ENCODE measurements at regions not wholly inside any gene's neighbourhood (a gene's known extent, or its start where the extent isn't known, plus 50 kb on each side); places are given as distances from the start of the nearest gene placed in this dataset.
"Not testable (repeated sequence)": the region's sequence is repeated elsewhere in the genome, so short reads cannot be mapped to it uniquely, and the experiment has no call there.

DNA sequence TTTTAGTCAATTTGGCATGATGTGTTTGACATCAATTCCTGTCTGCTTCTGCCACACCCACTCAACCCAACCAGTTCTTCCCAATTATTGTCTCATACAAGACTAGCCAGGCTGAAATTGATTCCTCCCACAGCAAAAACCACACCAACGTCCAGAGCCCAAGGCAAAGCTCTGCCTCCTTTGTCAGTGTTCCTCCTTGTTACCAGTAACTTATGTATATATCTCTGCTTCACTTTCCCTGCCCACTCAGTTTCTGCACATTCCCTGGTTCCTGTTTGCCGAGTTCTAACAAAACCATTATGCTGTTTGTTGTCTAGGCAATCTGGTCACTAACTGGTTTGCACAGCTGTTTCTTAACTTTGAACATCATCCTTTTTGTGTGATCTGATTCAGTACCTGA lies 547.9 kb upstream of the PTCHD4 start:
- Histone ChIP-seq H3K4me2 (ENCODE audit: insufficient read depth, low read length) (no peak overlapping the region), H3K9me3 (ENCODE audit: low read depth, low read length) (no peaks in the 10 kb centered on the region), H2AFZ (ENCODE audit: low read length) (peak overlapping the region; percentile 30), H3K36me3 (ENCODE audit: insufficient read depth, low read length) (no peaks in the 10 kb centered on the region), H4K20me1 (ENCODE audit: insufficient read depth, low read length) (no peaks in the 10 kb centered on the region), H3K4me1 (ENCODE audit: insufficient read depth, low read length) (no peaks in the 10 kb centered on the region), H3K27me3 (ENCODE audit: insufficient read depth, low read length) (no peaks in the 10 kb centered on the region), H3K27ac (ENCODE audit: low read depth, low read length) (no peak overlapping the region), H3K4me3 (ENCODE audit: insufficient read depth, low read length) (no peak overlapping the region), H3K79me2 (ENCODE audit: insufficient read depth, low read length) (no peaks in the 10 kb centered on the region)
- DNase-seq (ENCODE audit: insufficient read length, low spot score, missing footprints): no peak
- TF ChIP-seq, protein P1, sequence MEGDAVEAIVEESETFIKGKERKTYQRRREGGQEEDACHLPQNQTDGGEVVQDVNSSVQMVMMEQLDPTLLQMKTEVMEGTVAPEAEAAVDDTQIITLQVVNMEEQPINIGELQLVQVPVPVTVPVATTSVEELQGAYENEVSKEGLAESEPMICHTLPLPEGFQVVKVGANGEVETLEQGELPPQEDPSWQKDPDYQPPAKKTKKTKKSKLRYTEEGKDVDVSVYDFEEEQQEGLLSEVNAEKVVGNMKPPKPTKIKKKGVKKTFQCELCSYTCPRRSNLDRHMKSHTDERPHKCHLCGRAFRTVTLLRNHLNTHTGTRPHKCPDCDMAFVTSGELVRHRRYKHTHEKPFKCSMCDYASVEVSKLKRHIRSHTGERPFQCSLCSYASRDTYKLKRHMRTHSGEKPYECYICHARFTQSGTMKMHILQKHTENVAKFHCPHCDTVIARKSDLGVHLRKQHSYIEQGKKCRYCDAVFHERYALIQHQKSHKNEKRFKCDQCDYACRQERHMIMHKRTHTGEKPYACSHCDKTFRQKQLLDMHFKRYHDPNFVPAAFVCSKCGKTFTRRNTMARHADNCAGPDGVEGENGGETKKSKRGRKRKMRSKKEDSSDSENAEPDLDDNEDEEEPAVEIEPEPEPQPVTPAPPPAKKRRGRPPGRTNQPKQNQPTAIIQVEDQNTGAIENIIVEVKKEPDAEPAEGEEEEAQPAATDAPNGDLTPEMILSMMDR (IDR thresholded peaks at IDR 0.05; ENCODE audit: extremely low read depth, low read depth, low read length): no peak

DNA sequence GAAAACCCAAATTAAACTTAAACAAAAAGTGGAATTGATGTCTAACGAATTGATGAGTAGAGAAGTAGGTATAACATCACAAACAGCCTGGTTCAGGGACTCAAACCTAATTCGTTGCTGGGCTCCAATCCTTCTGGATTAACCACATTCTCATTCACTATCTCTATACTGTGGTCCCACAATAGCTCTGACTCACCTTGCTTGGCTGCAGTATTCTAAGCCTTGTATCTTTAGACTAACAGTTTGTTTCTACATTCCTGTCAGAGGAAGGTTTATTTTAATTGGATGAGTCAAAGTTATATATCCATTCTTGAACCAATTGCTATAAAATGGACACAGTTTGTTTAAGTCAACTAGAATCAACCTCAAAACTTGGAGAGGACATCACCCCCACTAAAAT lies 530.5 kb upstream of the PTCHD4 start:
- Histone ChIP-seq H3K4me1 (ENCODE audit: insufficient read depth, low read length) (no peaks in the 10 kb centered on the region), H2AFZ (ENCODE audit: low read length) (no peak overlapping the region), H3K79me2 (ENCODE audit: insufficient read depth, low read length) (no peaks in the 10 kb centered on the region), H3K27ac (ENCODE audit: low read depth, low read length) (no peak overlapping the region), H4K20me1 (ENCODE audit: insufficient read depth, low read length) (no peaks in the 10 kb centered on the region), H3K27me3 (ENCODE audit: insufficient read depth, low read length) (no peaks in the 10 kb centered on the region), H3K36me3 (ENCODE audit: insufficient read depth, low read length) (no peaks in the 10 kb centered on the region), H3K9me3 (ENCODE audit: low read depth, low read length) (no peaks in the 10 kb centered on the region), H3K4me3 (ENCODE audit: insufficient read depth, low read length) (no peak overlapping the region), H3K4me2 (ENCODE audit: insufficient read depth, low read length) (no peak overlapping the region)
- TF ChIP-seq, protein P1 (IDR thresholded peaks at IDR 0.05; ENCODE audit: extremely low read depth, low read depth, low read length): no peak
- DNase-seq (ENCODE audit: insufficient read length, low spot score, missing footprints): no peak

DNA sequence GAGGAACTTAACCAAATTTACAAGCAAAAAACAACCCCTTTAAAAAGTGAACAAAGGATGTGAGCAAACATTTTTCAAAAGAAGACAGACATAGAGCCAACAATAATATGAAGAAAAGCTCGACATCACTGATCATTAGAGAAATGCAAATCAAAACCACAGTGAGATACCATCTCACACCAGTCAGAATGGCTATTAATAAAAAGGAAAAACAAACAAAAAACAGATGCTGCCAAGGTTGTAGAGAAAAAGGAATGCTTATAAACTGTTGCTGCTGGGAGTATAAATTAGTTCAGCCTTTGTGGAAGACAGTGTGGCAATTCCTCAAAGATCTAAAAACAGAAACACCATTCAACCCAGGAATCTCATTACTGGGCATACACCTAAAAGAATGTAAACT lies 527.8 kb upstream of the PTCHD4 start:
- H3K36me3 ChIP-seq (ENCODE audit: insufficient read depth, low read length); H3K4me1 ChIP-seq (ENCODE audit: insufficient read depth, low read length); H3K79me2 ChIP-seq (ENCODE audit: insufficient read depth, low read length); H4K20me1 ChIP-seq (ENCODE audit: insufficient read depth, low read length); H3K27me3 ChIP-seq (ENCODE audit: insufficient read depth, low read length); H3K27ac ChIP-seq (ENCODE audit: low read depth, low read length); H3K4me3 ChIP-seq (ENCODE audit: insufficient read depth, low read length); DNase-seq (ENCODE audit: insufficient read length, low spot score, missing footprints); H3K9me3 ChIP-seq (ENCODE audit: low read depth, low read length); H3K4me2 ChIP-seq (ENCODE audit: insufficient read depth, low read length): not testable (repeated sequence)
- peak overlapping the region; percentile 15 for H2AFZ ChIP-seq (ENCODE audit: low read length)

DNA sequence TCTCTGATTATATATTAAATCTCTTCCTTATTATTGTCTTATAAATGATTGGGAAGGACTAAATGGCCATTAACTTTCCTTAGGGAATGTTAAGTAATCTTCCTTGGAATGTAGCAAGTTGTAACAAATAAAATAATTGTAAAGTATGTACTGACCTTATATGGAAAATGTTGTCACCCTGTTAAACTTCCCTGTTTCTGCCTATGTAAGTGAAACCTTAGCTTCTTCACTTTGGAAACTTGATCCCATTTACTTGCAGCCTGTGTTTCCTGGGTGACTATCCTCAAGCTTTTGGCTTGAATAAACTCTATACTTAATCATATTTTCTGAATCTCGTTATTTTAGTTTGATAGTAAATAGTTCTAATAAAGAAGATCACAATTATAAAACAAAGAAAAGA lies 519.5 kb upstream of the PTCHD4 start:
- H2AFZ ChIP-seq (ENCODE audit: low read length): no peak overlapping the region
- H3K9me3 ChIP-seq (ENCODE audit: low read depth, low read length): no peaks in the 10 kb centered on the region
- no peaks in the 10 kb centered on the region for H4K20me1 ChIP-seq (ENCODE audit: insufficient read depth, low read length)
- no peaks in the 10 kb centered on the region for H3K27me3 ChIP-seq (ENCODE audit: insufficient read depth, low read length)
- no peak for DNase-seq (ENCODE audit: insufficient read length, low spot score, missing footprints)
- H3K36me3 ChIP-seq (ENCODE audit: insufficient read depth, low read length): no peaks in the 10 kb centered on the region
- H3K79me2 ChIP-seq (ENCODE audit: insufficient read depth, low read length): no peaks in the 10 kb centered on the region
- H3K27ac ChIP-seq (ENCODE audit: low read depth, low read length): no peak overlapping the region
- H3K4me2 ChIP-seq (ENCODE audit: insufficient read depth, low read length): no peak overlapping the region
- H3K4me3 ChIP-seq (ENCODE audit: insufficient read depth, low read length): no peak overlapping the region
- TF ChIP-seq, protein P1 (IDR thresholded peaks at IDR 0.05; ENCODE audit: extremely low read depth, low read depth, low read length): no peak
- no peaks in the 10 kb centered on the region for H3K4me1 ChIP-seq (ENCODE audit: insufficient read depth, low read length)

DNA sequence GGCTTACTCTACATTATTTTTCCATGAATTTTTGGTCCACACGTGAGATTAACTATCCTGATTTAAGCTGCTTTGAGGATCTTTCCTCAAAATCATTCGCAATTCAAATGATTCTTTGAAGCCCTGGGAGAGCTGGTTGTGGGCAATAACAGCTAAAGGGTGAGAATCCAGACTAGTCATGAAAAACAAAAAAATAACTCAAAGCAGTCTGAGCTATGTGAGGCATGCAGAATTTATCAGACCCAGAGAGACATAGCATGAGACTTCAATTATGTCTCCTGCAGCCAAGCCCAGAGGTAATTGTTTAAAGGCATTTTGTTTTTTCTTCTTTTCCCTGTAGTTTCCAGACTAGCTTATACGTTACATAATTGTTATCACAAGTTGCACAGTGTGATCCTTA lies 517.3 kb upstream of the PTCHD4 start:
- Histone ChIP-seq H3K4me2 (ENCODE audit: insufficient read depth, low read length) (no peak overlapping the region), H3K9me3 (ENCODE audit: low read depth, low read length) (no peaks in the 10 kb centered on the region), H3K4me1 (ENCODE audit: insufficient read depth, low read length) (no peaks in the 10 kb centered on the region), H3K36me3 (ENCODE audit: insufficient read depth, low read length) (no peaks in the 10 kb centered on the region), H4K20me1 (ENCODE audit: insufficient read depth, low read length) (no peaks in the 10 kb centered on the region), H2AFZ (ENCODE audit: low read length) (no peak overlapping the region), H3K27me3 (ENCODE audit: insufficient read depth, low read length) (no peaks in the 10 kb centered on the region), H3K79me2 (ENCODE audit: insufficient read depth, low read length) (no peaks in the 10 kb centered on the region), H3K27ac (ENCODE audit: low read depth, low read length) (no peak overlapping the region), H3K4me3 (ENCODE audit: insufficient read depth, low read length) (no peak overlapping the region)
- TF ChIP-seq, protein P1 (IDR thresholded peaks at IDR 0.05; ENCODE audit: extremely low read depth, low read depth, low read length): no peak
- DNase-seq (ENCODE audit: insufficient read length, low spot score, missing footprints): no peak

All from osteoblast (primary cell).